Neuronal stem cell (in vitro differentiated cells): ENCODE measurements at regions not wholly inside any gene's neighbourhood (a gene's known extent, or its start where the extent isn't known, plus 50 kb on each side); places are given as distances from the start of the nearest gene placed in this dataset.

Experiments
- DNase-seq: peaks from one replicate; pipeline ENCODE4 v3.0.0-alpha.2; 2013; ENCODE audit warnings: low spot score
- H2AFZ ChIP-seq: one replicate; pipeline ENCODE4 v1.6.1; 2013; ENCODE audit warnings: mild to moderate bottlenecking, low read length, inconsistent platforms
- H2AK5ac ChIP-seq: 2 replicates; pipeline ENCODE4 v1.6.1; 2013; ENCODE audit warnings: low read depth, mild to moderate bottlenecking, inconsistent platforms, low read length, moderate library complexity, mixed read lengths
- H2BK120ac ChIP-seq: 2 replicates; pipeline ENCODE4 v1.6.1; 2013; ENCODE audit warnings: low read depth, mild to moderate bottlenecking, inconsistent platforms, low read length, moderate library complexity, mixed read lengths
- H2BK12ac ChIP-seq: one replicate; pipeline ENCODE4 v1.6.1; 2013; ENCODE audit warnings: low read length, inconsistent platforms
- H2BK15ac ChIP-seq: 2 replicates; pipeline ENCODE4 v1.6.1; 2013; ENCODE audit warnings: mild to moderate bottlenecking, low read length, inconsistent platforms, mixed read lengths
- H2BK5ac ChIP-seq: one replicate; pipeline ENCODE4 v1.6.1; 2013; ENCODE audit warnings: inconsistent platforms, mild to moderate bottlenecking, low read length, moderate library complexity
- H3K14ac ChIP-seq: one replicate; pipeline ENCODE4 v1.6.1; 2013; ENCODE audit warnings: low read length, inconsistent platforms
- H3K18ac ChIP-seq: 2 replicates; pipeline ENCODE4 v1.6.1; 2013; ENCODE audit warnings: low read length, inconsistent platforms
- H3K23ac ChIP-seq: 2 replicates; pipeline ENCODE4 v1.6.1; 2013; ENCODE audit warnings: low read depth, mild to moderate bottlenecking, mixed read lengths, low read length, inconsistent platforms; ENCODE audit not compliant: poor library complexity
- H3K27ac ChIP-seq: replicated peaks from 3 replicates; pipeline ENCODE4 v1.5.1; 2013; ENCODE audit warnings: low read length, inconsistent platforms
- H3K27me3 ChIP-seq, 3 experiments: 2 replicates each; pipeline ENCODE4 v1.6.1; 2013; ENCODE audit warnings: low read length in 3 of 3, mild to moderate bottlenecking in 2 of 3, inconsistent platforms in 1 of 3, low read depth in 1 of 3, mixed read lengths in 1 of 3, moderate library complexity in 1 of 3; ENCODE audit not compliant: control insufficient read depth in 3 of 3, insufficient read depth in 3 of 3
- H3K36me3 ChIP-seq, 2 donors: replicated peaks in 1 of 2; 2 replicates each; pipeline ENCODE4 v1.6.1; 2013; ENCODE audit warnings: low read length in 2 of 2; ENCODE audit not compliant: control insufficient read depth in 2 of 2, insufficient read depth in 2 of 2
- H3K4ac ChIP-seq: 2 replicates; pipeline ENCODE4 v1.6.1; 2013; ENCODE audit warnings: inconsistent platforms, mild to moderate bottlenecking, low read length, moderate library complexity
- H3K4me1 ChIP-seq, 2 donors: 1 replicate in 1 of 2; 2 replicates in 1 of 2; pipeline ENCODE4 v1.6.1; 2013; ENCODE audit warnings: low read length in 2 of 2, low read depth in 1 of 2; ENCODE audit not compliant: control insufficient read depth in 2 of 2, insufficient read depth in 1 of 2
- H3K4me2 ChIP-seq: one replicate; pipeline ENCODE4 v1.6.1; 2013; ENCODE audit warnings: mild to moderate bottlenecking, low read length, inconsistent platforms; ENCODE audit not compliant: insufficient read depth, poor library complexity, severe bottlenecking
- H3K4me3 ChIP-seq, 2 donors: 2 replicates each; pipeline ENCODE4 v1.5.1; 2013; ENCODE audit warnings: low read length in 2 of 2, mild to moderate bottlenecking in 2 of 2, inconsistent platforms in 1 of 2, moderate library complexity in 1 of 2
- H3K79me1 ChIP-seq: one replicate; pipeline ENCODE4 v1.6.1; 2013; ENCODE audit warnings: low read depth, mild to moderate bottlenecking, inconsistent platforms, low read length, moderate library complexity
- H3K9ac ChIP-seq: one replicate; pipeline ENCODE4 v1.6.1; 2013; ENCODE audit warnings: mild to moderate bottlenecking, low read depth, low read length, inconsistent platforms; ENCODE audit not compliant: poor library complexity
- H3K9me3 ChIP-seq, 2 donors: replicated peaks in 1 of 2; 2 replicates each; pipeline versions ENCODE3 to v1.6.1; 2013; ENCODE audit warnings: low read length in 2 of 2, mild to moderate bottlenecking in 2 of 2, inconsistent platforms in 1 of 2, low read depth in 1 of 2, mixed read lengths in 1 of 2, moderate library complexity in 1 of 2; ENCODE audit not compliant: control insufficient read depth in 2 of 2, insufficient read depth in 1 of 2
- H4K8ac ChIP-seq: one replicate; pipeline ENCODE4 v1.6.1; 2013; ENCODE audit warnings: low read depth, mild to moderate bottlenecking, inconsistent platforms, low read length, moderate library complexity
- H4K91ac ChIP-seq: one replicate; pipeline ENCODE4 v1.6.1; 2013; ENCODE audit warnings: low read length, low read depth, mild to moderate bottlenecking, inconsistent platforms; ENCODE audit not compliant: poor library complexity
- WGBS, 2 donors: extraction: QIAGEN DNeasy Blood & Tissue Kit; methylation state at CpG; one replicate each; pipeline ENCODE4 v1.1.7; 2013; ENCODE audit warnings: missing lambda C conversion rate in 2 of 2, mixed read lengths in 1 of 2; ENCODE audit not compliant: insufficient read length in 2 of 2, insufficient replicate concordance in 1 of 2; ENCODE audit errors: extremely low coverage in 2 of 2; 5-methylcytosine and 5-hydroxymethylcytosine counted together

- no peaks in the 10 kb centered on the region for H3K79me1 ChIP-seq
- no peak overlapping the region for H3K4ac ChIP-seq
- H2BK12ac ChIP-seq: no peak overlapping the region
- H3K4me2 ChIP-seq: no peak overlapping the region
- H2BK120ac ChIP-seq: no peak overlapping the region
- no peak overlapping the region for H4K91ac ChIP-seq
- peaks cover 2 to 4% of the 10 kb centered on the region in 2 donors for H3K4me1 ChIP-seq
- no peak overlapping the region for H4K8ac ChIP-seq
- H3K36me3 ChIP-seq: no peaks in the 10 kb centered on the region
- H3K18ac ChIP-seq: no peak overlapping the region
- H2AFZ ChIP-seq: no peak overlapping the region
- no peak overlapping the region for H2BK15ac ChIP-seq
- DNase-seq: no peak
- H3K27ac ChIP-seq: no peak overlapping the region
- H2BK5ac ChIP-seq: no peak overlapping the region
- WGBS, 2 donors: no CpG with 5 or more reads among the region's 10 CpGs
- no peak overlapping the region for H3K14ac ChIP-seq
- H3K9ac ChIP-seq: no peak overlapping the region
- peak overlapping the region; percentile 59 for H2AK5ac ChIP-seq
- H3K9me3 ChIP-seq: peaks cover 0 to 3% of the 10 kb centered on the region in 2 donors
- no peak overlapping the region for H3K23ac ChIP-seq
- peaks cover 0 to 12% (median 0%) of the 10 kb centered on the region in 3 experiments for H3K27me3 ChIP-seq
- no peak overlapping the region for H3K4me3 ChIP-seq
These were observed 411.2 kb upstream of the SULF2 start for GRCh38 chr20:48196486-48196885.

DNA sequence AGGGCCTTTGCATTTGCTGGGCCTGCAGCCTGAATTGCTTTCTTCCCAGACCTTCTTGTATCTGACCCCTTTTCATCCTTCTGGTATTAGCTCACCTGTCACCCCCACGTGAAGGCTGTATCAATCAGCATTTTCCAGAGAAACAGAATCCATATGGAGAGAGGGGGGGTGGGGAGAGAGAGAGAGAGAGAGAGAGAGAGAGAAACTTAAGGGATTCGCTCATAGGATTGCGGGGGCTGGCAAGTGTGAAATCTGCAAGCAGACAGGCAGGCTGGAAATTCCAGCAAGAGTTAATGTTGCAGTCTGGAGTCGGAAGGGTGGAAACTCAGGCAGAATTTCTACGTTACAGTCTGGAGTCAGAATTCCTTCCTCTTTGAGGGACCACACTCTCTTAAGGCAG lies 410.7 kb upstream of the SULF2 start:
- Histone ChIP-seq H3K4me3 (no peak overlapping the region), H3K4ac (no peak overlapping the region), H3K14ac (no peak overlapping the region), H3K4me1 (peaks cover 2 to 4% of the 10 kb centered on the region in 2 donors), H2AK5ac (peak overlapping the region; percentile 29), H2AFZ (no peak overlapping the region), H3K23ac (no peak overlapping the region), H2BK15ac (no peak overlapping the region), H4K8ac (no peak overlapping the region), H4K91ac (no peak overlapping the region), H3K27me3 (peaks cover 0 to 7% (median 0%) of the 10 kb centered on the region in 3 experiments), H3K27ac (no peak overlapping the region), H3K79me1 (no peaks in the 10 kb centered on the region), H3K36me3 (no peaks in the 10 kb centered on the region), H3K18ac (peak overlapping the region; percentile 23), H3K9me3 (peaks cover 0 to 3% of the 10 kb centered on the region in 2 donors), H3K4me2 (no peak overlapping the region), H2BK120ac (no peak overlapping the region), H2BK12ac (no peak overlapping the region), H2BK5ac (no peak overlapping the region), H3K9ac (no peak overlapping the region)
- no CpG with 5 or more reads among the region's 5 CpGs for WGBS, 2 donors
- DNase-seq: no peak

DNA sequence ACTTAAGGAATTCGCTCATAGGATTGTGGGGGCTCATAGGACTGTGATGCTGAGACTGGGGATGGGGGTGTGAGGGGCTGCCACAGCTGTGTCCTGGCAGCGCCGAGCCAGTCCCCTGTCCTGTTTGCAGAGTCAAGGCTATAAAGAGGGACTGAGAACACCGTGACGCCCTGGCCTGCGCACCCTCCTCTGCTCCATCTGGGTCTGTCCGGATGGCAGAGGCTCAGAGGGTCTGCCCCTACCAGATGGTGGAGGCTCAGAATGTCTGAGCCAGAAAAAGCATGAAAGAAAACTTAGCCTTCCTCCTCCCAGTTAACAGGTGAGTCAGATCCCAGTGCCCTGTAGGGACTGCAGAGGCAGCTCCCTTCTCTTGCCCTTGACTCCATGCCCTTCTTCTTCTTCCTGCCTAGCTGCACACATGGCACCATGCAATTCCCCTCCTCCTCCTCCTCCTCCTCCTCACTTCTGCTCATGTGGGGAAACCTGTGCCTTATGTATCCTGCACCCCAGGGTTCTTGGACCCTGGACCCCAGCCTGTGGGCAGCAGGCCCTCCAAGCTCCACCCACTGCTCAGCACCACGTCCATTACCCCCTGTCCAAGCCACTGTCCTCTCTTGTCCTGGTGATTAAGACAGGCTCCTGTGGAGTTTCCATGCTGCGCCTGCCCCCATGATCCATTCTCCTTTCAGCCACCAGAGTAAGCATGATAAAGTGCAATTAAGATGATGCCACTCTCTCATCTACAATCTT lies 410.0 kb upstream of the SULF2 start:
- H3K27me3 ChIP-seq: peaks cover 0 to 6% (median 0%) of the 10 kb centered on the region in 3 experiments
- DNase-seq: no peak
- no peak overlapping the region for H3K4me2 ChIP-seq
- H2AFZ ChIP-seq: no peak overlapping the region
- H4K91ac ChIP-seq: no peak overlapping the region
- peaks cover 0 to 3% of the 10 kb centered on the region in 2 donors for H3K9me3 ChIP-seq
- WGBS, 2 donors: no CpG with 5 or more reads among the region's 9 CpGs
- H3K4me3 ChIP-seq: no peak overlapping the region
- no peak overlapping the region for H3K9ac ChIP-seq
- H3K14ac ChIP-seq: peak overlapping the region; percentile 4
- no peak overlapping the region for H2BK120ac ChIP-seq
- H2BK5ac ChIP-seq: peak overlapping the region; percentile 26
- H2BK15ac ChIP-seq: no peak overlapping the region
- H4K8ac ChIP-seq: no peak overlapping the region
- H3K18ac ChIP-seq: peak overlapping the region; percentile 25
- H3K36me3 ChIP-seq: no peaks in the 10 kb centered on the region
- H3K23ac ChIP-seq: no peak overlapping the region
- H2BK12ac ChIP-seq: no peak overlapping the region
- no peak overlapping the region for H3K27ac ChIP-seq
- peak overlapping the region; percentile 36 for H2AK5ac ChIP-seq
- H3K4ac ChIP-seq: no peak overlapping the region
- no peaks in the 10 kb centered on the region for H3K79me1 ChIP-seq
- H3K4me1 ChIP-seq: peaks cover 2 to 4% of the 10 kb centered on the region in 2 donors

DNA sequence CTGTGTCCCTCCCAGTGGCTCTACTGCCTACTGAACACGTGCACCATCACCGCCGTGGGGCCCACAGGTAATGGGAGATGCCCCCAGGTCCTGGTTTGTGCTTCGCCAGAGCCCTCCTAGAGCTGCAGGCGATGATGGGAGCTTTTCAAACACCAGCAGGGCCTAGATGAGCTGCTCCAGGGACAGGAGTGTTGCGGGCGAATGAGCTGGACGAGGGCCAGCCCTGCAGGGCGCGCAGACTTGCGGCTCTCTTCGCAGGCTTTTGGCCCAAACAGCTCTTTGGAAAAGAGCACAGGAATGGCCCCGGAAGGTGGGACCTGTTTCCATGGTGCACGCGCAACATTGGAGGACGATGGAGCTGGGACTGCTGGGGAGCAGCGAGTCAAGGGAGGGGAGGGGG lies 409.3 kb upstream of the SULF2 start:
- no peak overlapping the region for H2BK12ac ChIP-seq

More for the DNA sequence above, 409.3 kb upstream of the SULF2 start:
- Histone ChIP-seq H3K9ac (no peak overlapping the region), H4K8ac (no peak overlapping the region), H2BK120ac (no peak overlapping the region), H3K4me2 (no peak overlapping the region), H2BK5ac (peak overlapping the region; percentile 26), H4K91ac (no peak overlapping the region), H2BK15ac (no peak overlapping the region), H3K18ac (peak overlapping the region; percentile 61), H3K27ac (no peak overlapping the region), H3K23ac (no peak overlapping the region), H2AFZ (no peak overlapping the region), H3K4me3 (no peak overlapping the region), H3K79me1 (no peaks in the 10 kb centered on the region), H3K9me3 (peaks cover 0 to 3% of the 10 kb centered on the region in 2 donors), H3K27me3 (peaks cover 0 to 6% (median 0%) of the 10 kb centered on the region in 3 experiments), H3K4me1 (peaks cover 4 to 10% of the 10 kb centered on the region in 2 donors), H3K14ac (peak overlapping the region; percentile 49), H2AK5ac (peak overlapping the region; percentile 16), H3K36me3 (no peaks in the 10 kb centered on the region), H3K4ac (no peak overlapping the region)
- DNase-seq: no peak
- no CpG with 5 or more reads among the region's 17 CpGs for WGBS, 2 donors
